ENCODE measurements at regions not wholly inside any gene's neighbourhood (a gene's known extent, or its start where the extent isn't known, plus 50 kb on each side); places are given as distances from the start of the nearest gene placed in this dataset.
"Not testable (repeated sequence)": the region's sequence is repeated elsewhere in the genome, so short reads cannot be mapped to it uniquely, and the experiment has no call there.

- not testable (repeated sequence) for DNase-seq (ENCODE audit: low read depth, low spot score); H3K27ac ChIP-seq
Measured at GRCh38 chr3:125781678-125782077, 186.4 kb upstream of the OSBPL11 start.

GRCh38 chr3:125790312-125790711, 178.7 kb upstream of the ROPN1B start:
- not testable (repeated sequence) for DNase-seq (ENCODE audit: low read depth, low spot score); H3K27ac ChIP-seq

- H3K27ac ChIP-seq; DNase-seq (ENCODE audit: low read depth, low spot score): not testable (repeated sequence)
Measured at GRCh38 chr3:125791021-125791420, 178.0 kb upstream of the ROPN1B start.

DNA sequence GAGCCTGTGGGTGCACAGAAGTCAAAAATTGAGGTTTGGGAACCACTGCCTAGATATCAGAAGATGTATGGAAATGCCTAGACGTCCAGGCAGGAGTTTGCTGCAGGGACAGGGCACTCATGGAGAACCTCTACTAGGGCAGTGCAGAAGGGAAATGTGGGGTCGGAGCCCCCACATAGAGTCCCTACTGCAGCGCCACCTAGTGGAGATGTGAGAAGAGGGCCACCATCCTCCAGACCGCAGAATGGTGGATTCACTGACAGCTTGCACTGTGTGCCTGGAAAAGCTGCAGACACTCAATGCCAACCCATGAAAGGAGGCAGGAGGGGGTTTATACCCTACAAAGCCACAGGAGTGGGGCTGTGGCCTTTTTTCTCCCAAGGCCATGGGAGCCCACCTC, 159.0 kb upstream of the ROPN1B start:
- DNase-seq (ENCODE audit: low read depth, low spot score); H3K27ac ChIP-seq: not testable (repeated sequence)

- peak; percentile 3 for DNase-seq (ENCODE audit: low read depth, low spot score)
Measured at GRCh38 chr3:125822175-125822574, 146.8 kb upstream of the ROPN1B start.

GRCh38 chr3:125831005-125831750, 137.8 kb upstream of the ROPN1B start:
- H3K27ac ChIP-seq; DNase-seq (ENCODE audit: low read depth, low spot score): not testable (repeated sequence)

More at GRCh38 chr3:125822175-125822574, 146.8 kb upstream of the ROPN1B start:
- not testable (repeated sequence) for H3K27ac ChIP-seq

GRCh38 chr3:125835562-125835961, 133.4 kb upstream of the ROPN1B start:
- H3K27ac ChIP-seq; DNase-seq (ENCODE audit: low read depth, low spot score): not testable (repeated sequence)

DNA sequence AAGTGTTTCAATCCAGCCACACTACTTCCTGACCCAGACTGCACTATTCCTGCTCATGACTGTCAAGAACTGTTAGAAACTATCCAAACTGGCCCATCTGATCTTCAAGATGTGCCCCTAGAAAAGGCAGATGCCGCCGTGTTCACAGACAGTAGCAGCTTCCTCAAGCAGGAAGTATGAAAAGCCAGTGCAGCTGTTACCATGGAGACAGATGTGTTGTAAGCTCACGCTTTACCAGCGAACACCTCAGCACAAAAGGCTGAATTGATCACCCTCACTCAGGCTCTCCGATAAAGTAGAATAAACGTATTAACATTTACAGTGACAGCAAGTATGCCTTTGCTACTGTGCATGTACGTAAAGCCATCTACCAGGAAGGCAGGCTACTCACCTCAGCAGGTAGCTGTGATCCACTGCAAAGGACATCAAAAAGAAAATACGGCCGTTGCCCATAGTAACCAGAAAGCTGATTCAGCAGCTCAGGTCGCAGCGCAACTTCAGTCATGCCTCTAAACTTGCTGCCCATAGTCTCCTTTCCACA, 132.9 kb upstream of the ROPN1B start:
- not testable (repeated sequence) for DNase-seq (ENCODE audit: low read depth, low spot score); H3K27ac ChIP-seq

GRCh38 chr3:125836786-125837185, 132.2 kb upstream of the ROPN1B start:
- not testable (repeated sequence) for H3K27ac ChIP-seq; DNase-seq (ENCODE audit: low read depth, low spot score)

- not testable (repeated sequence) for DNase-seq (ENCODE audit: low read depth, low spot score); H3K27ac ChIP-seq
Measured at GRCh38 chr3:125838857-125839256, 130.1 kb upstream of the ROPN1B start.

- not testable (repeated sequence) for DNase-seq (ENCODE audit: low read depth, low spot score); H3K27ac ChIP-seq
Measured at GRCh38 chr3:125840465-125840864, 128.5 kb upstream of the ROPN1B start.

GRCh38 chr3:125847966-125848365, 121.0 kb upstream of the ROPN1B start:
- DNase-seq (ENCODE audit: low read depth, low spot score); H3K27ac ChIP-seq: not testable (repeated sequence)

DNA sequence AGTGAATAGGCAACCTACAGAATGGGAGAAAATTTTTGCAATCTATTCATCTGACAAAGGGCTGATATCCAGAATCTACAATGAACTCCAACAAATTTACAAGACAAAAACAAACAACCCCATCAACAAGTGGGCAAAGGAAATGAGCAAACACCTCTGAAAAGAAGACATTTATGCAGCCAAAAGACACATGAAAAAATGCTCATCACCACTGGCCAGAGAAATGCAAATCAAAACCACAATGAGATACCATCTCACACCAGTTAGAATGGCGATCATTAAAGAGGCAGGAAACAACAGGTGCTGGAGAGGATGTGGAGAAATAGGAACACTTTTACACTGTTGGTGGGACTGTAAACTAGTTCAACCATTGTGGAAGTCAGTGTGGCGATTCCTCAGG, 114.0 kb upstream of the ROPN1B start:
- DNase-seq (ENCODE audit: low read depth, low spot score); H3K27ac ChIP-seq: not testable (repeated sequence)

- not testable (repeated sequence) for DNase-seq (ENCODE audit: low read depth, low spot score); H3K27ac ChIP-seq
Measured at GRCh38 chr3:125860547-125860946, 108.4 kb upstream of the ROPN1B start.

GRCh38 chr3:125862841-125863254, 106.1 kb upstream of the ROPN1B start:
- peak; percentile 5 for DNase-seq (ENCODE audit: low read depth, low spot score)
- H3K27ac ChIP-seq, result not testable (repeated sequence)

DNA sequence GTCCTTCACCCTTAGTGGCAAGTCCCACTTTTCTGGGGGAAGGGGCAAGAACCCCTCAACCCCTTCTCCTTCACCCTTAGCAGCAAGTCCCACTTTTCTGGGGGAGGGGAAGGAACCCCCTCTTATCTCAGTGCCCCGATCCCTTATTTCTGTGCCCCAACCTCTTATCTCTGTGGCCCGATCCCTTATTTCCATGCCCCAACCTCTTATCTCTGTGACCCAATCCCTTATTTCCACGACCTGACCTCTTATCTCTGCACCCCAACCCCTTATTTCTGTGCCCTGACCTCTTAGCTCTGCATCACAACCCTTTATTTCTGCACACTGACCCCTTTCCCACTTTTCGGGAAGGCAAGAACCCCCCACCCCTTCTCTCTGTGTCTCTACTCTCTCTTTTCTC, 104.4 kb upstream of the ROPN1B start:
- not testable (repeated sequence) for H3K27ac ChIP-seq; DNase-seq (ENCODE audit: low read depth, low spot score)

DNA sequence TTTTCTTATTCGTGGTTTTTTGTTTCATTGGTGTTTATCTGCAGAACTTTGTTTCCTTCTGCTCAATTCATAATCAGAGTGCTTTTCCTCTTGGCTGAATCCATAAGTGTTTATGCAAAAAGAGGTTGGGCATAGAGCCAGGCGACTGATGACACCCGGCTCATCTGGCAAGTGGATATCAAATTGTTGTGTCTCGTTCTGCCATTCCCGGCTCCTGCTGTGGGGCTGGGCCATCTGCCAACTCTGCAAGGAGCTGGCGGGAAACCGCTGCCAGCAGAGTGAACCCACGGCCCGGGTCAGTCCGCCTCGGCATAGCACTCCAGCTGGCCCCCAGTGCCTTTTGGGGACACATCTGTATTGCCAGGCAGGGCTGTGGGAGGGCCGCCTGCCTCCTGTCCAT, 83.0 kb upstream of the ROPN1B start:
- not testable (repeated sequence) for H3K27ac ChIP-seq; DNase-seq (ENCODE audit: low read depth, low spot score)

GRCh38 chr3:125899181-125899580, 69.8 kb upstream of the ROPN1B start:
- not testable (repeated sequence) for H3K27ac ChIP-seq; DNase-seq (ENCODE audit: low read depth, low spot score)

DNA sequence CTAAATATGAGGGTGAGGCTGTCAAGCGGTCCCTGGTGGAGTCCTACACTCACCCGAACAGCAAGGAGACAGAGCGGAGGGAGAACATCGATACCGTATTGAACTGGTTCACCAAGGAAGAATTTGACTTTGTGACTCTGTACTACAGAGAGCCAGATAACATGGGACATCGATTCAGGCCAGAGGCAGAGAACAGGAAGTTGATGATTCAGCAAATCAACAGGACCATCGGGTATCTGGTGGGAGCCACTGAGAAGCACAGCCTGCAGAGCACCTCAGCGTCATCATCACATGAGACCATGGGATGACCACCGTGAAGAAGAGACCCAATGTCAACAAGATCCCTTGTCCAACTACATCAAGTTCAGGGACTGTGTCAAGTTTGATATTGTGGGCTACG, 67.5 kb upstream of the ROPN1B start:
- not testable (repeated sequence) for H3K27ac ChIP-seq; DNase-seq (ENCODE audit: low read depth, low spot score)

DNA sequence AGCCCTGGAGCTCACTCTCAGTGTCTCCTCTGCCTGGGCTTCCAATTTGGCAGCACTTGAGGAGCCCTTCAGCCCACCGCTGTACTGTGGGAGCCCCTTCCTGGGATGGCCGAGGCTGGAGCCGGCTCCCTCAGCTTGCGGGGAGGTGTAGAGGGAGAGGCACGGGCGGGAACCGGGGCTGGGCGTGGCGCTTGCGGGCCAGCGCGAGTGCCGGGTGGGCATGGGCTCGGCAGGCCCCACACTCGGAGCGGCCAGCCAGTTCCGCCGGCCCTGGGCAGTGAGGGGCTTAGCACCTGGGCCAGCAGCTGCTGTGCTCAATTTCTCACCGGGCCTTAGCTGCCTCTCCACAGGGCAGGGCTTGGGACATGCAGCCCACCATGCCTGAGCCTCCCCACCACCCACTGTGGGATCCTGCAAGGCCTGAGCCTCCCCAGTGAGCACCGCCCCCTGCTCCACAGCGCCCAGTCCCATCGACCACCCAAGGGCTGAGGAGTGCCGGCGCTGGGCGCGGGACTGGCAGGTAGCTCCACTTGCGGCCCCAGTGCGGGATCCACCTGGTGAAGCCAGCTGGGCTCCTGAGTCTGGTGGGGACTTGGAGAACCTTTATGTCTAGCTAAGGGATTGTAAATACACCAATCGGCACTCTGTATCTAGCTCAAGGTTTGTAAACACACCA, 65.1 kb upstream of the ROPN1B start:
- not testable (repeated sequence) for DNase-seq (ENCODE audit: low read depth, low spot score); H3K27ac ChIP-seq

DNA sequence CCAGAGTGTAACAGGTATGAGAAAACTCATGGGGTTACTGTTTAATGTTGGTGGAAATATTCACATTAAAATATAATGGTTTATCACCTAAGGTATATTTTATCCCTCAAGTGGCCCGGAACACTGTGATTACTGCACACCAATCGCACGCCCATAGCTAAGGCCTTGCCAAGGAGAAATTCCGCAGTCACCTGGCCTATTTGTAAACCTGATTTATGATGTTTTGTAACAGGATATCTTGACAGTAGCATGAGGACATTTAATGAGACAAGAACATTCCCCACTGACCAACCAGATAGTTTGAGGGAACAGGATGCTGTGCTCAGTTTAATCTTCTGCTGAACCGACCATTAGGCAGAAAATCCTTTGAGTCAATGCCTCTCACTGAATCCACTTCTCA, 61.7 kb upstream of the ROPN1B start:
- not testable (repeated sequence) for H3K27ac ChIP-seq; DNase-seq (ENCODE audit: low read depth, low spot score)

All from epithelial cell of prostate (primary cell).